IMR-90 (cell line): ENCODE measurements at regions not wholly inside any gene's neighbourhood (a gene's known extent, or its start where the extent isn't known, plus 50 kb on each side); places are given as distances from the start of the nearest gene placed in this dataset.

ENCODE experiments used
- ATAC-seq: fragments of 200-7000 bp; cut with Tn5 transposase; 2 replicates; pipeline ENCODE4 v1.9.1; 2020; ENCODE audit warnings: low read depth, mild to moderate bottlenecking, moderate library complexity
- BruUV-seq: library from RNA; stranded (reverse); fragments of 400-500 nt; replicated peaks from 2 replicates; lab custom pipeline; 2021; lab: Mats Ljungman, UMichigan
- CTCF ChIA-PET: fragments of 300-600 bp; formaldehyde crosslinking; extraction: SDS; loops from one replicate; lab custom pipeline; 2021; ENCODE audit warnings: antibody characterized with exemption; lab: Yijun Ruan, JAX
- POLR2A ChIA-PET: fragments of 300-600 bp; sonication (Branson Sonifier 250); formaldehyde crosslinking; loops from one replicate; lab custom pipeline; 2022; ENCODE audit warnings: antibody characterized with exemption; ENCODE audit not compliant: unreplicated experiment; lab: Charles Lee
- DNase-seq: peaks from one replicate; pipeline ENCODE4 v3.0.0; 2013
- H2AFZ ChIP-seq: replicated peaks from 2 replicates; pipeline ENCODE3; 2013; ENCODE audit warnings: low read length, mild to moderate bottlenecking; ENCODE audit not compliant: poor library complexity
- H2AK5ac ChIP-seq: 2 replicates; pipeline ENCODE4 v1.6.1; 2013; ENCODE audit warnings: low read depth, low read length, inconsistent platforms
- H2AK9ac ChIP-seq: replicated peaks from 2 replicates; pipeline ENCODE3; 2013; ENCODE audit warnings: mild to moderate bottlenecking, low read depth, low read length, moderate library complexity; ENCODE audit not compliant: poor library complexity
- H2BK120ac ChIP-seq: 2 replicates; pipeline ENCODE4 v1.6.1; 2013; ENCODE audit warnings: low read depth, low read length, inconsistent platforms
- H2BK15ac ChIP-seq: 3 replicates; pipeline ENCODE4 v1.6.1; 2013; ENCODE audit warnings: low read depth, low read length, inconsistent platforms
- H2BK20ac ChIP-seq: 2 replicates; pipeline ENCODE4 v1.6.1; 2013; ENCODE audit warnings: low read depth, mild to moderate bottlenecking, inconsistent platforms, low read length, moderate library complexity
- H2BK5ac ChIP-seq: 2 replicates; pipeline ENCODE4 v1.6.1; 2013; ENCODE audit warnings: mild to moderate bottlenecking, low read depth, low read length, inconsistent platforms; ENCODE audit not compliant: poor library complexity, severe bottlenecking
- H3K14ac ChIP-seq: replicated peaks from 2 replicates; pipeline ENCODE4 v1.6.1; 2013; ENCODE audit warnings: low read depth, low read length, inconsistent platforms
- H3K18ac ChIP-seq: 2 replicates; pipeline ENCODE4 v1.6.1; 2013; ENCODE audit warnings: low read depth, low read length, control low read depth
- H3K23ac ChIP-seq: 2 replicates; pipeline ENCODE4 v1.6.1; 2013; ENCODE audit warnings: low read depth, low read length, inconsistent platforms
- H3K27ac ChIP-seq: 2 replicates; pipeline ENCODE4 v1.5.1; 2013; ENCODE audit warnings: mild to moderate bottlenecking, control low read depth, low read length; ENCODE audit not compliant: insufficient read depth
- H3K27me3 ChIP-seq: 2 replicates; pipeline ENCODE4 v1.6.1; 2013; ENCODE audit warnings: low read length; ENCODE audit not compliant: control insufficient read depth, insufficient read depth
- H3K36me3 ChIP-seq: 2 replicates; pipeline ENCODE4 v1.6.1; 2013; ENCODE audit warnings: low read length, mixed read lengths; ENCODE audit not compliant: control insufficient read depth, insufficient read depth
- H3K4ac ChIP-seq: 2 replicates; pipeline ENCODE4 v1.6.1; 2013; ENCODE audit warnings: low read depth, low read length, inconsistent platforms
- H3K4me1 ChIP-seq: 2 replicates; pipeline ENCODE4 v1.6.1; 2013; ENCODE audit warnings: low read length, mixed read lengths; ENCODE audit not compliant: control insufficient read depth, insufficient read depth
- H3K4me2 ChIP-seq: 2 replicates; pipeline ENCODE4 v1.6.1; 2013; ENCODE audit warnings: low read depth, mild to moderate bottlenecking, control low read depth, low read length, moderate library complexity
- H3K4me3 ChIP-seq: 2 replicates; pipeline ENCODE4 v1.5.1; 2013; ENCODE audit warnings: low read depth, mild to moderate bottlenecking, control low read depth, low read length, moderate library complexity; ENCODE audit not compliant: insufficient read depth
- H3K56ac ChIP-seq: 2 replicates; pipeline ENCODE4 v1.6.1; 2013; ENCODE audit warnings: low read length, inconsistent platforms; ENCODE audit not compliant: insufficient read depth; ENCODE audit errors: extremely low read depth
- H3K79me1 ChIP-seq, 2 experiments: 2 replicates each; pipeline ENCODE4 v1.6.1; 2013; ENCODE audit warnings: low read length in 2 of 2, inconsistent platforms in 1 of 2, low read depth in 1 of 2
- H3K9ac ChIP-seq: 2 replicates; pipeline ENCODE4 v1.6.1; 2013; ENCODE audit warnings: low read depth, low read length, control low read depth
- H3K9me1 ChIP-seq: 2 replicates; pipeline ENCODE4 v1.6.1; 2013; ENCODE audit warnings: low read length, inconsistent platforms; ENCODE audit not compliant: insufficient read depth
- H3K9me3 ChIP-seq: 2 replicates; pipeline ENCODE4 v1.6.1; 2013; ENCODE audit warnings: low read length; ENCODE audit not compliant: control insufficient read depth, insufficient read depth
- H4K20me1 ChIP-seq: 2 replicates; pipeline ENCODE4 v1.6.1; 2013; ENCODE audit warnings: low read length, inconsistent platforms; ENCODE audit not compliant: insufficient read depth
- H4K5ac ChIP-seq: 2 replicates; pipeline ENCODE4 v1.6.1; 2013; ENCODE audit warnings: mild to moderate bottlenecking, low read depth, low read length, control low read depth
- H4K8ac ChIP-seq, 2 experiments: 2 replicates each; pipeline ENCODE4 v1.6.1; 2013; ENCODE audit warnings: low read depth in 2 of 2, low read length in 2 of 2, control low read depth in 1 of 2, inconsistent platforms in 1 of 2
- H4K91ac ChIP-seq: 2 replicates; pipeline ENCODE4 v1.6.1; 2013; ENCODE audit warnings: low read depth, low read length, inconsistent platforms; ENCODE audit not compliant: insufficient read depth
- BHLHE40 ChIP-seq: fragments of 150-350 bp; IDR thresholded peaks from 2 replicates; pipeline ENCODE4 v1.6.1; 2016; ENCODE audit warnings: mild to moderate bottlenecking, low read depth, low read length
- CEBPB ChIP-seq: IDR thresholded peaks from 2 replicates; pipeline ENCODE4 v1.6.1; 2012; ENCODE audit warnings: low read depth, low read length, improper control_type of control experiment
- CHD1 ChIP-seq: IDR thresholded peaks from 2 replicates; pipeline ENCODE4 v1.6.1; 2012; ENCODE audit warnings: low read depth, low read length, improper control_type of control experiment
- FOS ChIP-seq: fragments of 150-350 bp; IDR thresholded peaks from 2 replicates; pipeline ENCODE4 v1.6.1; 2016; ENCODE audit warnings: low read depth, low read length
- MAFK ChIP-seq: IDR thresholded peaks from 2 replicates; pipeline ENCODE4 v1.6.1; 2012; ENCODE audit warnings: low read depth, low read length, improper control_type of control experiment
- MAZ ChIP-seq: IDR thresholded peaks from 2 replicates; pipeline ENCODE4 v1.6.1; 2012; ENCODE audit warnings: low read depth, mild to moderate bottlenecking, low read length, improper control_type of control experiment, moderate library complexity, borderline replicate concordance
- MXI1 ChIP-seq: IDR thresholded peaks from 2 replicates; pipeline ENCODE4 v1.6.1; 2012; ENCODE audit warnings: low read depth, mild to moderate bottlenecking, low read length, moderate library complexity, borderline replicate concordance
- NFE2L2 ChIP-seq: fragments of 150-350 bp; IDR thresholded peaks from 2 replicates; pipeline ENCODE4 v1.6.1; 2016; ENCODE audit warnings: low read depth, mild to moderate bottlenecking, low read length
- POLR2A ChIP-seq: IDR thresholded peaks from 2 replicates; pipeline ENCODE4 v1.6.1; 2012; ENCODE audit warnings: mild to moderate bottlenecking, low read depth, low read length
- RAD21 ChIP-seq: IDR thresholded peaks from 2 replicates; pipeline ENCODE4 v1.6.1; 2012; ENCODE audit warnings: low read length, improper control_type of control experiment
- RCOR1 ChIP-seq: IDR thresholded peaks from 2 replicates; pipeline ENCODE4 v1.6.1; 2012; ENCODE audit warnings: mild to moderate bottlenecking, low read length, improper control_type of control experiment; ENCODE audit not compliant: insufficient replicate concordance
- RFX5 ChIP-seq: IDR thresholded peaks from 2 replicates; pipeline ENCODE4 v1.8.0; 2012; ENCODE audit warnings: low read depth, mild to moderate bottlenecking, low read length, moderate library complexity
- SMC3 ChIP-seq: fragments of 150-350 bp; IDR thresholded peaks from 2 replicates; pipeline ENCODE4 v1.6.1; 2016; ENCODE audit warnings: low read depth, mild to moderate bottlenecking, antibody characterized with exemption, low read length, moderate library complexity
- WGBS, 2 experiments: methylation state at CpG; one replicate each; pipeline versions ENCODE4 v1.1.5 to v1.1.7; 2013; ENCODE audit warnings: missing lambda C conversion rate in 2 of 2; ENCODE audit not compliant: insufficient read length in 1 of 2; ENCODE audit errors: extremely low coverage in 2 of 2; 5-methylcytosine and 5-hydroxymethylcytosine counted together
- dilution Hi-C: fragments of 300-500 bp; cut with HindIII; formaldehyde crosslinking; loops from one replicate; pipeline ENCODE4 v1.14.3; 2018; ENCODE audit warnings: low sequenced_read_pairs; ENCODE audit not compliant: unreplicated experiment
- in situ Hi-C: fragments of 300-500 bp; cut with MboI; formaldehyde crosslinking; loops from 3 replicates; pipeline ENCODE4 v1.14.3; 2019; ENCODE audit warnings: low sequenced_read_pairs, inconsistent platforms, mixed read lengths
- intact Hi-C: fragments of 100-400 bp; cut with micrococcal nuclease; formaldehyde crosslinking; loops from 2 replicates; pipeline ENCODE4 v1.10.0; 2022
- TF ChIP-seq, protein P1 (sequence below): conservative IDR thresholded peaks from 2 replicates; pipeline ENCODE4 v1.5.1; 2012; ENCODE audit warnings: mild to moderate bottlenecking, low read depth, low read length, improper control_type of control experiment
- TF ChIP-seq, protein P2 (sequence below): fragments of 150-350 bp; IDR thresholded peaks from 2 replicates; pipeline ENCODE4 v1.6.1; 2017; ENCODE audit warnings: mild to moderate bottlenecking, antibody characterized with exemption, low read length, low read depth

DNA sequence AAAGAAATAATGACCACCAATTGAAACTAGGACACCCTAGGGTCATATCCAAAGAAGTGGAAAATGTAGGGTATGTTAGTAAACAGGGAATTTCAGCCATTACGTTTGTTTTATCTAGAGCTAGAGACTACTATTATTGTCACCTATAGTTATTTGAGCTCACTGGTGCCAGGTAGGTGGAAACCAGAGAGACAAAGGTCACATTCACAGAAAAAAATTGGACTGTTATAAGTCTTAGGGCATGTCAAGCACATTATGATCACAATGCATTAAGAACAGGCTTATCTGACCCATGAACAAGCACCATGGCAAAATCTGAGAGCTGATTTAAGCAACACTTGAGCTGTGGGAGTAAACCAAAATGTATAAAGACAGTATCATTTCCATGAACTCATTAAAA lies 530.1 kb upstream of the CITED2 start:
- Histone ChIP-seq H3K79me1 (no peaks in the 10 kb centered on the region), H2BK120ac (no peak overlapping the region), H3K4me2 (no peak overlapping the region), H2AK5ac (no peak overlapping the region), H2BK20ac (no peak overlapping the region), H3K36me3 (no peaks in the 10 kb centered on the region), H2BK15ac (no peak overlapping the region), H3K4me1 (no peaks in the 10 kb centered on the region), H3K9me1 (no peaks in the 10 kb centered on the region), H4K8ac (no peak overlapping the region), H2BK5ac (no peak overlapping the region), H3K18ac (no peak overlapping the region), H3K9ac (no peak overlapping the region), H4K20me1 (no peaks in the 10 kb centered on the region), H3K27me3 (no peaks in the 10 kb centered on the region), H3K23ac (no peak overlapping the region), H3K56ac (no peak overlapping the region), H3K9me3 (no peaks in the 10 kb centered on the region; the same call in 1 of the 2 replicates), H3K4ac (no peak overlapping the region), H4K5ac (no peak overlapping the region), H3K27ac (no peak overlapping the region), H3K14ac (no peak overlapping the region), H3K4me3 (no peak overlapping the region), H4K91ac (no peak overlapping the region), H2AFZ (no peak overlapping the region), H2AK9ac (no peak overlapping the region)
- DNase-seq (no peak), ATAC-seq (no peak)
- TF ChIP-seq, protein P1, sequence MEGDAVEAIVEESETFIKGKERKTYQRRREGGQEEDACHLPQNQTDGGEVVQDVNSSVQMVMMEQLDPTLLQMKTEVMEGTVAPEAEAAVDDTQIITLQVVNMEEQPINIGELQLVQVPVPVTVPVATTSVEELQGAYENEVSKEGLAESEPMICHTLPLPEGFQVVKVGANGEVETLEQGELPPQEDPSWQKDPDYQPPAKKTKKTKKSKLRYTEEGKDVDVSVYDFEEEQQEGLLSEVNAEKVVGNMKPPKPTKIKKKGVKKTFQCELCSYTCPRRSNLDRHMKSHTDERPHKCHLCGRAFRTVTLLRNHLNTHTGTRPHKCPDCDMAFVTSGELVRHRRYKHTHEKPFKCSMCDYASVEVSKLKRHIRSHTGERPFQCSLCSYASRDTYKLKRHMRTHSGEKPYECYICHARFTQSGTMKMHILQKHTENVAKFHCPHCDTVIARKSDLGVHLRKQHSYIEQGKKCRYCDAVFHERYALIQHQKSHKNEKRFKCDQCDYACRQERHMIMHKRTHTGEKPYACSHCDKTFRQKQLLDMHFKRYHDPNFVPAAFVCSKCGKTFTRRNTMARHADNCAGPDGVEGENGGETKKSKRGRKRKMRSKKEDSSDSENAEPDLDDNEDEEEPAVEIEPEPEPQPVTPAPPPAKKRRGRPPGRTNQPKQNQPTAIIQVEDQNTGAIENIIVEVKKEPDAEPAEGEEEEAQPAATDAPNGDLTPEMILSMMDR = no peak
- TF ChIP-seq SMC3 = no peak
- TF ChIP-seq RAD21 = no peak
- TF ChIP-seq CHD1 = no peak
- TF ChIP-seq FOS = no peak
- no peak for TF ChIP-seq MAZ
- no peak for TF ChIP-seq BHLHE40
- TF ChIP-seq MAFK = no peak
- TF ChIP-seq RCOR1 = no peak
- no peak for TF ChIP-seq MXI1
- no peak for TF ChIP-seq CEBPB
- no peak for TF ChIP-seq NFE2L2
- TF ChIP-seq, protein P2, sequence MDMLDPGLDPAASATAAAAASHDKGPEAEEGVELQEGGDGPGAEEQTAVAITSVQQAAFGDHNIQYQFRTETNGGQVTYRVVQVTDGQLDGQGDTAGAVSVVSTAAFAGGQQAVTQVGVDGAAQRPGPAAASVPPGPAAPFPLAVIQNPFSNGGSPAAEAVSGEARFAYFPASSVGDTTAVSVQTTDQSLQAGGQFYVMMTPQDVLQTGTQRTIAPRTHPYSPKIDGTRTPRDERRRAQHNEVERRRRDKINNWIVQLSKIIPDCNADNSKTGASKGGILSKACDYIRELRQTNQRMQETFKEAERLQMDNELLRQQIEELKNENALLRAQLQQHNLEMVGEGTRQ = no peak
- TF ChIP-seq RFX5 = no peak
- TF ChIP-seq POLR2A = no peak
- dilution Hi-C loops = no loop called here
- ChIA-PET CTCF (interaction anchor here (0.8 kb wide), 1 partner anchor 13 kb away, joined by 3 read pairs; no protein-coding TSS in a partner anchor), POLR2A (no interaction called here)
- BruUV-seq = no TSS peak
- intact Hi-C loops = no loop called here
- in situ Hi-C loops = no loop called here
- WGBS, 2 experiments = no CpG with 5 or more reads among the region's 1 CpG
